ENCODE measurements at regions not wholly inside any gene's neighbourhood (a gene's known extent, or its start where the extent isn't known, plus 50 kb on each side); places are given as distances from the start of the nearest gene placed in this dataset.

GRCh38 chr11:120055646-120056045 is 82.3 kb downstream of the TRIM29 start:
- no peak overlapping the region for H2AFZ ChIP-seq (ENCODE audit: low read length)
- H3K4me1 Mint-ChIP-seq, result peaks cover 41 to 44% of the 10 kb centered on the region in 2 experiments
- no peak; the same call in 2 of the 3 replicates for TF ChIP-seq CTCF (conservative IDR thresholded peaks at IDR 0.05)
- no peak overlapping the region for H3K4ac ChIP-seq (ENCODE audit: low read depth, low read length)
- H2BK20ac ChIP-seq (ENCODE audit: low read depth, low read length, poor library complexity, severe bottlenecking), result no peak overlapping the region
- no peaks in the 10 kb centered on the region for H3K9me3 ChIP-seq (ENCODE audit: control insufficient read depth, low read depth, low read length)
- H3K27me3 Mint-ChIP-seq (ENCODE audit: low read depth), result peaks cover 5% of the 10 kb centered on the region
- H2AK5ac ChIP-seq (ENCODE audit: insufficient read length, low read length), result no peak overlapping the region
- H2BK12ac ChIP-seq (ENCODE audit: insufficient read length, low read depth, low read length), result no peak overlapping the region
- peak overlapping the region; percentile 6 for H3K27ac ChIP-seq (ENCODE audit: insufficient read length, low read depth, low read length)
- no peaks in the 10 kb centered on the region for H4K20me1 ChIP-seq (ENCODE audit: control insufficient read depth, insufficient read depth, insufficient read length)
- no peak overlapping the region for H4K5ac ChIP-seq (ENCODE audit: insufficient read length, low read depth, low read length)
- H4K8ac ChIP-seq (replicated peaks; ENCODE audit: insufficient read length, low read depth, low read length), result no peak overlapping the region
- H4K91ac ChIP-seq (ENCODE audit: insufficient read length, low read depth, low read length), result no peak overlapping the region
- no peak overlapping the region for H2BK5ac ChIP-seq (ENCODE audit: insufficient read length, low read length)
- no peak overlapping the region for H2BK15ac ChIP-seq (ENCODE audit: low read depth, low read length)
- no peaks in the 10 kb centered on the region for H3K27me3 ChIP-seq (ENCODE audit: insufficient read depth, low read length)
- no peaks in the 10 kb centered on the region for H3K23me2 ChIP-seq (ENCODE audit: insufficient read length, low read depth, low read length, poor library complexity, severe bottlenecking)
- H3K4me2 ChIP-seq (ENCODE audit: insufficient read depth, insufficient read length, low read length), result no peak overlapping the region
- no peaks in the 10 kb centered on the region for H3K79me1 ChIP-seq (ENCODE audit: insufficient read depth, low read depth, low read length, poor library complexity, severe bottlenecking)
- H3K9ac ChIP-seq (ENCODE audit: extremely low read depth, insufficient read length, low read length), result no peak overlapping the region
- H3K36me3 Mint-ChIP-seq (ENCODE audit: insufficient read depth in 1 of 3, low read depth in 3 of 3), result peaks cover 2 to 15% (median 7%) of the 10 kb centered on the region in 3 experiments; a peak in 5 of 7 replicates
- H2BK120ac ChIP-seq (ENCODE audit: low read depth, low read length, poor library complexity, severe bottlenecking), result no peak overlapping the region
- peaks cover 27% of the 10 kb centered on the region for H3K4me1 ChIP-seq (ENCODE audit: insufficient read depth, low read length)
- no peak overlapping the region for H3K4me3 Mint-ChIP-seq
- H3K79me2 ChIP-seq (ENCODE audit: insufficient read depth, low read length), result no peaks in the 10 kb centered on the region
- no peak overlapping the region for H3T11ph ChIP-seq (ENCODE audit: low read length)
- DNase-seq, result peak; percentile 41
- H3K9me3 Mint-ChIP-seq, result peaks cover 5 to 7% of the 10 kb centered on the region in 2 experiments; a peak in 4 of 5 replicates
- H3K14ac ChIP-seq (ENCODE audit: insufficient read depth, low read length), result no peak overlapping the region
- no peak overlapping the region for H3K56ac ChIP-seq (ENCODE audit: insufficient read length, low read depth, low read length)
- H3K23ac ChIP-seq (ENCODE audit: insufficient read length, low read depth, low read length), result no peak overlapping the region
- no peak overlapping the region for H3K18ac ChIP-seq (ENCODE audit: insufficient read length, low read depth, low read length)
- H3K27ac Mint-ChIP-seq, result peak overlapping the region in 2 of 3 experiments; percentile 73 to 93; a peak in 4 of 7 replicates
